NCI-H1436 (cell line): ENCODE measurements at regions not wholly inside any gene's neighbourhood (a gene's known extent, or its start where the extent isn't known, plus 50 kb on each side); places are given as distances from the start of the nearest gene placed in this dataset.

Experiments
- DNase-seq: peaks from one replicate; lab custom pipeline; 2025; lab: John Stamatoyannopoulos, UW

- no peak for DNase-seq
Observed at GRCh38 chr17:11081342-11081741, 159.7 kb upstream of the SHISA6 start.

- DNase-seq, result no peak
Observed at GRCh38 chr17:11077673-11078072, 163.3 kb upstream of the SHISA6 start.

GRCh38 chr17:11074451-11074850, 166.6 kb upstream of the SHISA6 start:
- no peak for DNase-seq

GRCh38 chr17:11056926-11057325, 184.1 kb upstream of the SHISA6 start:
- no peak for DNase-seq

GRCh38 chr17:11053846-11054245, 187.2 kb upstream of the SHISA6 start:
- DNase-seq, result no peak

- no peak for DNase-seq
Observed at GRCh38 chr17:11049539-11049938, 191.5 kb upstream of the SHISA6 start.

- DNase-seq, result no peak
Observed at GRCh38 chr17:11047228-11047627, 193.8 kb upstream of the SHISA6 start.

GRCh38 chr17:11039342-11039741, 201.5 kb upstream of the PIRT start:
- no peak for DNase-seq

- DNase-seq, result no peak
Observed at GRCh38 chr17:11035681-11036080, 197.8 kb upstream of the PIRT start.

- no peak for DNase-seq
Observed at GRCh38 chr17:11031787-11032186, 193.9 kb upstream of the PIRT start.

- DNase-seq, result no peak
Observed at GRCh38 chr17:11029791-11030190, 191.9 kb upstream of the PIRT start.

GRCh38 chr17:11028349-11028748, 190.5 kb upstream of the PIRT start:
- DNase-seq, result no peak

GRCh38 chr17:11026903-11027302, 189.0 kb upstream of the PIRT start:
- DNase-seq, result no peak

- DNase-seq, result no peak
Observed at GRCh38 chr17:11023639-11024479, 186.0 kb upstream of the PIRT start.

GRCh38 chr17:11006530-11006929, 168.6 kb upstream of the PIRT start:
- DNase-seq, result no peak

- DNase-seq, result no peak
Observed at GRCh38 chr17:11005940-11006339, 168.1 kb upstream of the PIRT start.

- DNase-seq, result no peak
Observed at GRCh38 chr17:11002417-11002816, 164.5 kb upstream of the PIRT start.

- DNase-seq, result no peak
Observed at GRCh38 chr17:11001651-11002050, 163.8 kb upstream of the PIRT start.

GRCh38 chr17:10999484-10999883, 161.6 kb upstream of the PIRT start:
- DNase-seq, result no peak

GRCh38 chr17:10993126-10993525, 155.2 kb upstream of the PIRT start:
- no peak for DNase-seq

- DNase-seq, result peak; percentile 19
Observed at GRCh38 chr17:10992106-10992880, 154.4 kb upstream of the PIRT start.

- no peak for DNase-seq
Observed at GRCh38 chr17:10987786-10988185, 149.9 kb upstream of the PIRT start.

- DNase-seq, result no peak
Observed at GRCh38 chr17:10984220-10984619, 146.3 kb upstream of the PIRT start.
